Activated naive CD4-positive, alpha-beta T cell (primary cell): ENCODE measurements at regions not wholly inside any gene's neighbourhood (a gene's known extent, or its start where the extent isn't known, plus 50 kb on each side); places are given as distances from the start of the nearest gene placed in this dataset.
"Not testable (repeated sequence)": the region's sequence is repeated elsewhere in the genome, so short reads cannot be mapped to it uniquely, and the experiment has no call there.

ENCODE experiments used
- DNase-seq, 4 experiments: peaks; one replicate each; lab custom pipeline; 2025; lab: John Stamatoyannopoulos, UW

DNA sequence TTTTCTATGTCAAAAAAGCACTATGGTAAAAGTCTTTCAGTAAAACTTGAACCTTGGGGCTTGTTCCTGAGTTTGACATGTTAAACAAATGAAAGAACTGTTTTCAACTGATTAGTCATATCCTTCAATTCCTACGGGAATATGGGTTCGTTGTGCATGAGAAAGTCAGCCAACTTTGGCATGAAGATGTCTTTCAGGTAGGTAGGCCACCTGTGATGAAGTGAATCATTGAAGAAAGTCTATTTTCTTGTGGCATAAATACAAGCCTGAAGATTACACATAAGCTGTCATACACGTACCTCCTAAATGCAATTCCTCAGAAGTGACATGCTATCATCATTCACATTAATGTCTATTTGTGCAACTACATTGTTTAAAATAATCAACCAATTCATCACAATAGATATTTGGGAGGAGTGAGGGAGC, 513.0 kb downstream of the IRS2 start:
- no peak for DNase-seq

DNA sequence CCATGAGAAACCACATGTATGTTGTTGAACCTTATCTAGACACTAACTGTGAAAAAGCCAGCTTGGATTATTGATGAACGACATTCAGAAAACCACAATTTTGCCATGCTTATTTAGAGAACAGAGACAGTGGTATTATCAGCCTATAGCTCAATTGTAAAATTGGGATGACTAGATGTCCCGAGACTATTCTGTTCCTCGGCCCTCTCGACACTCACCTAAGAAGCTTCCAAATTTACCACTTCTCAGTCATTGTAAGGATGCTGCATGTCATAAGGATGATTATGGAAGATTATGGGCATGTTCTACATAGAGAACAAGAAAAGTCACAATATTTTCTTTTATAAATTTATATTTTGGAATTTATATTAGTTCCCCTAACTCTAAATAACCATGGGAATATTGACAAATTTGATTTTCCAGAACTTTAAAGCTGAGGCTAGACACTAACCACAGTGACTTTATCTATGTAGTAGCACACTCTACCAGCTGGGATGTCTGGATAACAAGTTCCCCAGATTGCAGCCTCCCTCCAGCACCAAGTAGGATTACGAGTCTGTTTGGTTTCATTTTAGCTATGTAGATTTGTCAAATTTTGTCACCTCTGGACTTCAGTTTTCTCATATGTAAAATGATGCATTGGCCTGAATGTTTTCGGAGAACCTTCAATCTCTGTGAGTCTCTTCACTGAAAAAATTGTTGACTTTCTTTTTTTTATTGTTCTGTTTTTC, 513.6 kb downstream of the IRS2 start:
- no peak for DNase-seq

DNA sequence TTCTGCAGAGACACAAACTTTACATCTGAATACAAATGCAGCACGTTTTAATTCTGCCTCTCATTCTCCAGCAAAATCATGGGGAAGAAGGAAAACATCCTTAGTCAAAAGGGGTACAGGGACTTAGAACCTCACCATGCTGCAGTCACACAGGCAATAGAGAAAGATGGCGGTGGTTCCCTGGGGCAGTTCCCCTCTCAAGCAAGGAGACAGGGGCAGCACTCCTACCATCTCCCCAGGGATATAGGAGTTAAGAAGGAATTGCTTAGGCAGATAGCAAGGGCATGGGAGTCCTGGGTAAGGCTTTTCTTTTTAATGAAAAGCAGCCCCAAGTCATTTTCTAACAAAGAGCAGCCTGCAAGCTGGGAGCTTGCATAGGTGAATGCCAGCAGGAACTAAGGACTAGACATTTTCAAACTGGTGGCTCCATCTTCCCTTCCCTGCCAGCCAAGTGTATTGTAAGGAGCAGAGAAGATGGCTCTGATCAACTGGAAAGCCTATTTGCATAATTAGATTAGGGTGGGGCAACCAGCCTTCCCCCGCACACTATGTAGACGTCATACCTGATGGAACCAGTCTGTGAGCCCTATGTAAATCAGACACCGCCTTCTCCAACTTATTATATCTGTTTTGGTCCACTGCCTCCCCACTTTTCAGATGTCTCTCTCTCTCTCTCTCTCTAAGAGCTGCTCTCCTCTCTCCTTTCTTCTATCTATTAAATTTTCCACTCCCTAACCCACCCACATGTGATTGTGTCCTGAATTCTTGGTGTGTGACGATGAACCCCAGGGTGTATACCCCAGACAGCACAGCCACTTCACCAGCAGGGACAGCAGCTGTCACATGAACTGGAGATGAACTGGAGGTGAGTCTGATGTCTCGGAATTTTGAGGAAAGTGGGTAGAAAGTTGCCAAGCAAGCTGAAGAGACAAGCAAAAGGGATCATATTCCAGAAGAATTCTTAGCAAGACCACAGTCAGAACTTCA, 514.5 kb downstream of the IRS2 start:
- no peak for DNase-seq

DNA sequence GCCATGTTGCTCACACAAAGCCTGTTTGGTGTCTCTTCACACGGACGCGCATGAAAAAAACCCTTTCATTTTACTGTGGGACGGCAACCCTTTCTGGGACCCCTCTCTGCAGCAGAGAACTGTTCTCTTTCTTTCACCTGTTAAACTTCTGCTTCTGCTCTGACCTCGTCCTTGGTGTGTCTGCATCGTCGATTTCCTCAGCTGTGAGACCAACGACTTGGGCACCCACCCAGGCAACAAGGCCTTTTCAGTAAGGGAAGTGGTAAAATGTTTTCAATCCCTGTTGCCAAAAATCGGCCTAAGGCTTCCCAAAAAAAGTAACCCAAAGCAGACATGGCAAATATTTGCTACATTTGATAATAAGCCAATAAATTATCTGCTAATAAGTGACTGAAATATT, 515.3 kb downstream of the IRS2 start:
- no peak for DNase-seq

DNA sequence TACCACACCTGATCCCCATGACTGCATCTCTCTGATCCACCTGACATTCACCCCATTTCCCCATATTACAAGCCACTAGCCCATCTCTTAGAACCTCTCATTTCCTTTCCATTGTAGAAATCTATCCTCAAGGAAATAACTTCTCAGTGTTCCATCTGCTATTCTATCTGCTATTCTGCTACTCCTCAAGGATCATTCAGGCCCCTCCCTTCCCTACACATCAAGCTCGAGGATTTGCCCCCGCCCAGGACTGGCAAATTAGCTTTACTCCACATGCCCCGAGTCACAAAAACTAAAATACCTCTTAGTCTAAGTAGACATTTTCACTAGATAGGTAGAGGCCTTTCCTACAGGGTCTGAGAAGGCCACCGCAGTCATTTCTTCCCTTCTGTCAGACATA, 517.0 kb downstream of the IRS2 start:
- DNase-seq = not testable (repeated sequence)

DNA sequence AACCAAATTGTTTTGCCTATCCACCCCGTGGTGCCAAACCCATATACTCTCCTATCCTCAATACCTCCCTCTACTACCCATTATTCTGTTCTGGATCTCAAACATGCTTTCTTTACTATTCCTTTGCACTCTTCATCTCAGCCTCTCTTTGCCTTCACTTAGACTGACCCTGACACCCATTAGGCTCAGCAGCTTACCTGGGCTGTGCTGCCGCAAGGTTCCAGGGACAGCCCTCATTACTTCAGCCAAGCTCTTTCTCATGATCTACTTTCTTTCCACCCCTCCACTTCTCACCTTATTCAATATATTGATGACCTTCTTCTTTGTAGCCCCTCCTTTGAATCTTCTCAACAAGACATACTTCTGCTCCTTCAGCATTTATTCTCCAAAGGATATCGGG, 517.9 kb downstream of the IRS2 start:
- not testable (repeated sequence) for DNase-seq

DNA sequence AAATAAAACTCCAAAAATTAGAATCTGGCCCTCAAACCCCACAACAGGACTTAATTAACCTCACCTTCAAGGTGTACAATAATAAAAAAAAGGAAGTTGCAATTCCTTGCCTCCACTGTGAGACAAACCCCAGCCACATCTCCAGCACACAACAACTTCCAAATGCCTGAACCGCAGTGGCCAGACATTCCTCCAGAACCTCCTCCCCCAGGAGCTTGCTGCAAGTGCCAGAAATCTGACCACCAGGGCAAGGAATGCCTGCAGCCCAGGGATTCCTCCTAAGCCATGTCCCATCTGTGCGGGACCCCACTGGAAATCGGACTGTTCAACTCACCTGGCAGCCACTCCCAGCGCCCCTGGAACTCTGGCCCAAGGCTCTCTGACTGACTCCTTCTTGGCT, 519.0 kb downstream of the IRS2 start:
- not testable (repeated sequence) for DNase-seq

DNA sequence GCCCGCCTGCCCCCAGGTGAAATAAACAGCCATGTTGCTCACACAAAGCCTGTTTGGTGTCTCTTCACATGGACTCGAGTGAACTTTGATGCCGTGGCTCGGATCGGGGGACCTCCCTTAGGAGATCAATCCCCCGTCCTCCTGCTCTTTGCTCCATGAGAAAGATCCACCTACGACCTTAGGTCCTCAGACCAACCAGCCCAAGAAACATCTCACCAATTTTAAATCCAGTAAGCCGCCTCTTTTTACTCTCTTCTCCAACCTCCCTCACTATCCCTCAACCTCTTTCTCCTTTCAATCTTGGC, 521.0 kb downstream of the IRS2 start:
- DNase-seq = not testable (repeated sequence)

DNA sequence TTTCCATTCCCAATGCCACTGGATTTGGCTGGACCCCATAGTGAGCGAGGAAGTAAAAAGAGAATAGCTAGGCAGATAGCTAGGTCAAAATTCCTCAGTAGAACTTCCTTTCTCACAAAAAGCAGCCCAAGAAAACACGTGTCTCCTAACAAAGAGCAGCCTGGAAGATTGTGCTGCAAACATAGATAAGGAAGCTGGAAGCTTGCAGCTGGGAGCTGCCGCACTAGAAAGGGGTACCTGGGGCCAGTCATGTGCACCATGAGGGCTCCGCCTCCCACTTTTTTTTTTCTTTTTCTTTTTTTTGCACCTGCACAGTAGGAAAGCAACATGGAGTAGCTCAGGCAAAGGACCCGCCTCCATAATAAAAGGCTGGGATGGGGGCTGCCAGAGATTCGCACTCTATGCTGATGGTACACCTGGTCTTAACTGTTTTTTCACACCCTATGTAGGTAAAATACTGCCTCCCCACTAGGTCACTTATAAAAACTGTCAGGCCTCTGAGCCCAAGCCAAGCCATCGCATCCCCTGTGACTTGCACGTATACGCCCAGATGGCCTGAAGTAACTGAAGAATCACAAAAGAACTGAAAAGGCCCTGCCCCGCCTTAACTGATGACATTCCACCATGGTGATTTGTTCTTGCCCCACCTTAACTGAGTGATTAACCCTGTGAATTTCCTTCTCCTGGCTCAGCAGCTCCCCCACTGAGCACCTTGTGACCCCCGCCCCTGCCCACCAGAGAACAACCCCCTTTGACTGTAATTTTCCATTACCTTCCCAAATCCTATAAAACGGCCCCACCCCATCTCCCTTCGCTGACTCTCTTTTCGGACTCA, 521.6 kb downstream of the IRS2 start:
- DNase-seq = not testable (repeated sequence)

DNA sequence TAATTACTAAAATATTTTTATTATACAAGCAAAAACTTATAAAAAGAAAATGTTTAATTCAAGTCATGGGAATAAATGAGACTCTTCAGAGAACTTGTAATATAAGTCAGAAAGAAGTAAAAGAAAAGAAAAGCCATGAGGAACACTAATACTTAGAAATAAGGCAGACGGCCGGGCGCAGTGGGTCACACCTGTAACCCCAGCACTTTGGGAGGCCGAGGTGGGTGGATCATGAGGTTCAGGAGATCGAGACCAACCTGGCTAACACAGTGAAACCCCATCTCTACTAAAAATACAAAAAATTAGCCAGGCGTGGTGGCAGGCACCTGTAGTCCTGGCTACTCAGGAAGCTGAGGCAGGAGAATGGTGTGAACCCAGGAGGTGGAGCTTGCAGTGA, 528.6 kb downstream of the IRS2 start:
- DNase-seq = not testable (repeated sequence)
